Subcutaneous abdominal adipose tissue (tissue), 5 donors: ENCODE measurements at regions not wholly inside any gene's neighbourhood (a gene's known extent, or its start where the extent isn't known, plus 50 kb on each side); places are given as distances from the start of the nearest gene placed in this dataset.

Experiments
- H3K27ac ChIP-seq: one replicate; pipeline ENCODE4 v1.7.0; 2013; ENCODE audit warnings: low read depth, mild to moderate bottlenecking, inconsistent platforms, low read length, moderate library complexity
- H3K27me3 ChIP-seq, 5 donors: one replicate each; pipeline ENCODE4 v1.7.0; 2013; ENCODE audit warnings: low read length in 5 of 5, inconsistent platforms in 1 of 5; ENCODE audit not compliant: control insufficient read depth in 5 of 5, insufficient read depth in 4 of 5
- H3K36me3 ChIP-seq, 5 donors: one replicate each; pipeline ENCODE4 v1.7.0; 2013; ENCODE audit warnings: low read length in 5 of 5; ENCODE audit not compliant: control insufficient read depth in 5 of 5, insufficient read depth in 5 of 5
- H3K4me1 ChIP-seq, 5 donors: one replicate each; pipeline ENCODE4 v1.7.0; 2013; ENCODE audit warnings: low read length in 5 of 5, mild to moderate bottlenecking in 3 of 5, moderate library complexity in 1 of 5; ENCODE audit not compliant: control insufficient read depth in 5 of 5, insufficient read depth in 5 of 5
- H3K4me3 ChIP-seq, 5 donors: one replicate each; pipeline ENCODE4 v1.7.0; 2013; ENCODE audit warnings: low read length in 5 of 5, low read depth in 1 of 5
- H3K9ac ChIP-seq, 5 donors: one replicate each; pipeline ENCODE4 v1.7.0; 2013; ENCODE audit warnings: low read length in 5 of 5, mild to moderate bottlenecking in 4 of 5, moderate library complexity in 3 of 5
- H3K9me3 ChIP-seq, 5 donors: one replicate each; pipeline ENCODE4 v1.7.0; 2013; ENCODE audit warnings: low read length in 5 of 5; ENCODE audit not compliant: control insufficient read depth in 5 of 5
- donor health status: healthy.
- donor health status: healthy.
- donor health status: healthy.
- donor health status: healthy.
- donor health status: healthy.

DNA sequence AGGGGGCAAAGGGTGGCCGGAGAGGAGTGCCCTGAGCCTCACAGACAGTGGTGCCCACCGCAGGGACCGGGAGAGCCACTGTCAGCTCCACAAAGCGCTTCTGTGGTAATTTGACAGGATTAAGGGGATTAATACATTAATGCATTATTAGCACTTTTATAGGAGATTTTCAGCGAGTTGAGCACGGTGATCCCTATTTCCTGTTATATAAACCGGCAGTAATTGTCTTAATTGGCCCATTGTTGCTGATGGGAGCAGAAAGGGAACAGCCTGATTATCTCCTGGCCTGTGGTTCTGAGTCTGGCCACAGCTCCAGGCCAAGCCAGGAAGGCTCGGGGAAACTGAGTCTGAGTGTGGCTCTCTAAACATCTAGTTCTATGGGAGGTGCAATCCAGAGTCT is 423.6 kb downstream of the CDK5RAP2 start:
- Histone ChIP-seq H3K4me3 (no peak overlapping the region), H3K27ac (no peak overlapping the region), H3K36me3 (no peaks in the 10 kb centered on the region), H3K9me3 (peaks cover 0 to 13% (median 8%) of the 10 kb centered on the region in 5 donors), H3K9ac (no peak overlapping the region), H3K27me3 (no peaks in the 10 kb centered on the region), H3K4me1 (peaks cover 0 to 12% (median 4%) of the 10 kb centered on the region in 5 donors)

DNA sequence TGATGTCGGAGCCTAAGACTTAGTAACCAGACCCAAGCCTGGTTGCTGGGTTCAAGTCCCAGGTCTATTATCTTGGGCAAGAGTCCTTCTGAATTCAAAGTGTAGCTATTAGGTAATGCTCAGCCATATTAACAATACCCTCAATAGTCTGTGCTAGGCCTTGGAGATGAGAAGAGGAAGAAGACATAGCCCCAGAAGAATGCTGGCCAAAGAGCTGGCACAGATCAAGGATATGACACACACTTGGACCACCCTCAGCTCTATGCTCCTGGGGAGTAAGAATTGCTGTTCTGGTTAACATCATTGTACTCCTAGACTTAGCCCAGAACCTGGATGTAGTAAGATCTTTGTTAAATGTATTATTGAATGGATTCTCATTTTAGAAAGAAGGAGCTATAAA is 426.7 kb downstream of the CDK5RAP2 start:
- Histone ChIP-seq H3K27ac (no peak overlapping the region), H3K27me3 (peaks cover 0 to 2% (median 0%) of the 10 kb centered on the region in 5 donors), H3K4me3 (no peak overlapping the region), H3K9ac (no peak overlapping the region), H3K9me3 (peaks cover 0 to 7% (median 0%) of the 10 kb centered on the region in 5 donors), H3K4me1 (peaks cover 0 to 12% (median 4%) of the 10 kb centered on the region in 5 donors), H3K36me3 (no peaks in the 10 kb centered on the region)

DNA sequence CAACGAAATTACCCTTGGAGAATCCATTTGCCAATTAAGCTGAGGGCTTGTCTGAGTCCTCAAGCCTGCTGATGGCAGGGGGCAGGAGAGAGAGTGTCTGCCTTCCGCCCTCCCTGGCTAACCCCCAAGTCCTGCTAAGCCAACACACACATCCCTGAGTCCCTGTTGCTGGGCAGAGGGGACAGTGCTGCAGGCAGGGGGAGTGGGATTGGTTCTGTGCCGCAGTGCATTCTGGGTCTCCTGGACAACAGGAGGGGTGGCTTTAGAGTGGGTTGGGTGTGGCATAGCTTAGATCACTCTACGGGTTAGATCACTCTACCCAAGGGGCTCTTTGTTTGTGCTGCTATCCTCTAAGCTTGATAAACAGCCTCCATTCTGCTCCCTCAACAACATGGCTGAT is 427.7 kb downstream of the CDK5RAP2 start:
- Histone ChIP-seq H3K27me3 (peaks cover 0 to 2% (median 0%) of the 10 kb centered on the region in 5 donors), H3K9ac (no peak overlapping the region), H3K4me3 (no peak overlapping the region), H3K4me1 (peaks cover 0 to 12% (median 4%) of the 10 kb centered on the region in 5 donors), H3K27ac (no peak overlapping the region), H3K9me3 (peaks cover 0 to 7% (median 0%) of the 10 kb centered on the region in 5 donors), H3K36me3 (no peaks in the 10 kb centered on the region)

DNA sequence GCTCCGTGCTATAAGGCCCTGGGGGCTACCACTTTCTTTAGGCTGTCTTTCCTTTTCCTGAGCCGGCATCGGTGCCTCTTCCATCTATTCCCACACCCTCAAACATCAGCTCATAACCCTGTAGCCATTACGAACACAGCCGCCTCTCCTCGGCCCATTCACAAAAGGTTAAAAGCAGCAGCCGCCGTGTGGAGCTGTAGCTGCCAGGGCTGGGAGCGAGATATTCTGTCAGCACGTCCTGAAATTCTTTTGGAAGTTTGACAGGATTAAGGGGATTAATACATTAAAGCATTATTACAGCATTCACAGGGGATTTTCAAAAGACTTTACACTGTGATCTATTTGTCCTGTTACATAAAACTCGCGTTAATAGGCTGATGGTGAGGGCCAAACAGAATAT is 428.2 kb downstream of the CDK5RAP2 start:
- peaks cover 0 to 2% (median 0%) of the 10 kb centered on the region in 5 donors for H3K27me3 ChIP-seq
- peaks cover 0 to 12% (median 4%) of the 10 kb centered on the region in 5 donors for H3K4me1 ChIP-seq
- H3K36me3 ChIP-seq = no peaks in the 10 kb centered on the region
- H3K27ac ChIP-seq = no peak overlapping the region
- H3K4me3 ChIP-seq = no peak overlapping the region
- H3K9ac ChIP-seq = no peak overlapping the region
- H3K9me3 ChIP-seq = peaks cover 0 to 7% (median 0%) of the 10 kb centered on the region in 5 donors

DNA sequence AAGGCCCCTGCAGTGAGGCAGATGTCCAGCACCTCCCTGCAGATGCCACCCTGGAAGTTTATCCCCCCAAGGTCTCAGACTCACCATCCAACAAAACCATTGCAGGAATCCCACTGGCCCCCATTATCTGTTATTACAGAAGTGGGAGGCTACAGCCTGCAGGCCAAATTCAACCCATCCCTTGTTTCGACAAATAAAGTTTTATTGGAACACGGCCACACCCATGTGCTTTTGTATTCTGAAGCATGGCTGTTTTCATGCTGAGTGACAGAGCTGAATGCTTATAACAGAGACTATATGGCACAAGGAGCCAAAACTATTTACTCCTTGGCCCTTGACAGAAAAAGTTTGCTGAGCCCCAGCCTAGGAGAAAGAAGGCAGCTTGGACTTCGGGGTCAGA is 428.8 kb downstream of the CDK5RAP2 start:
- Histone ChIP-seq H3K27ac (no peak overlapping the region), H3K36me3 (no peaks in the 10 kb centered on the region), H3K27me3 (peaks cover 0 to 2% (median 0%) of the 10 kb centered on the region in 5 donors), H3K9ac (no peak overlapping the region), H3K4me3 (no peak overlapping the region), H3K4me1 (peaks cover 0 to 12% (median 4%) of the 10 kb centered on the region in 5 donors), H3K9me3 (peaks cover 0 to 7% (median 0%) of the 10 kb centered on the region in 5 donors)

DNA sequence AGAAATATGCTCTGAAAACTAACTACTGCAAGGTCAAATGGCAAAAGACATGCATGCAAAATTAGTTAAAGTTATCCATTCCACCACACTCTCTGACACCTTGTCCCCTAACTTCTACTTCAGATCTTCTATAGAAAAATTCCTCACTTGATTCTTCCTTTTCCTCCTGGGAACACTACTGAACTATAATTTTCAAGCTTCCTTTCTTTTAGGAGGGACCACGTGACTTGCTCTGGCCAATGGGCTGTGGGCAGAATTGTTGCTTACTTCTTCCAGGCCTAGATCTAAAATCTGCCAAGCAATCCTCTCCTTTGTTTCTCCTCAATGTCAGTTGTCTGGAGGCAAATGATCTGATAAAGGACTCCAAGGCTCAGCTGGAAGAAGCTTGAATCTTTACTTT is 441.0 kb downstream of the CDK5RAP2 start:
- Histone ChIP-seq H3K27ac (no peak overlapping the region), H3K4me1 (no peaks in the 10 kb centered on the region), H3K27me3 (no peaks in the 10 kb centered on the region), H3K9me3 (peaks cover 0 to 3% (median 0%) of the 10 kb centered on the region in 5 donors), H3K36me3 (no peaks in the 10 kb centered on the region), H3K9ac (no peak overlapping the region), H3K4me3 (no peak overlapping the region)

DNA sequence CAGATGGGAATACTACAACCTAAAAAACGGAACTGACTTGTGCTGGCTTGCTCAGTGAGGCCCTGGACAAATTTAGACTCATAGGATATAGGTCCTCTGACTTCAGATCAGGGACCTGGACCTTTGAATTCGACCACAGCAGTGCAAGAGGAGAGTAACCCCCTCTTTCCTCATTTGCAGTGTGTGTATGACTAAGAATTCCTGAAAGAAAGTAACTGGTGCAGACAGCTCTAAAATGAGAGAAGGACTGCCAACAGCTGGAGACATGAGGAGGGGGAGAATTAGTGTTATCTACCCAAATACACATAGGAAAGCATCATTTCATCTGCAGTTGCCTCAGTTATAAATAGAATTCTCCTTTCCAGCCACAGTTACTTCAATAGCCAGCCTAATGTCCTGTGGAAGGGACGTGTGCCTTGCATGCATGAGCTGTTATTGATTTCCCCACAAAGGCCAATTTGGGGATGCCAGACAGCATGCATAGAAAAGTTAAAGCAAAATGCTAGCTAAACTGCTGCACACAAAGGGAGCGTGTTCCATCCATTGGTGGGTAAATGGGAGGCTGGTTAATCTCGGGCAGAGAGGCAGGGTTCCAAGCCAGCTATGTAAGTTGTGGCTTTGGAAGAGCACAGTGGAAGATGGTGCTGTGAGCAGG is 442.7 kb downstream of the CDK5RAP2 start:
- no peak overlapping the region for H3K27ac ChIP-seq
- peaks cover 0 to 3% (median 0%) of the 10 kb centered on the region in 5 donors for H3K9me3 ChIP-seq
- H3K36me3 ChIP-seq = no peaks in the 10 kb centered on the region
- H3K27me3 ChIP-seq = no peaks in the 10 kb centered on the region
- H3K9ac ChIP-seq = no peak overlapping the region
- no peak overlapping the region for H3K4me3 ChIP-seq
- H3K4me1 ChIP-seq = no peaks in the 10 kb centered on the region

DNA sequence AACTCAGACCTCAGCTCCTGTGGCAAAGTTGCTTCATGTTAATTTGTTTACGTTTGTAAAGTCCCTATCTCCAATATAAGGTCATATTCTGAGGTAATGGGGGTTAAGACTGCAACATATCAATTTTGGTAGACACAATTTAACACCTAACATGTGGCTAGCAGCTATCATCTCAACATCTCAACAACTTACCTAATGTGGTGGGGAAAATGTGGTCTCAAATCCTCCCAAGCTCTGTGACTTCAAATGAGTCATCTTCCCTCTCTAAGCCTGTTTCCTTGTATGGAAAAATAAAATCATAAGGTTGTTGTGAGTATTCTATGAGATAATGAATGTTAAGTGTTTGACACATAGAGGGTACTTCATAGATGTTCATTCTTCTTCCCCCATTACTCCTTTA is 443.3 kb downstream of the CDK5RAP2 start:
- H3K27ac ChIP-seq = no peak overlapping the region

DNA sequence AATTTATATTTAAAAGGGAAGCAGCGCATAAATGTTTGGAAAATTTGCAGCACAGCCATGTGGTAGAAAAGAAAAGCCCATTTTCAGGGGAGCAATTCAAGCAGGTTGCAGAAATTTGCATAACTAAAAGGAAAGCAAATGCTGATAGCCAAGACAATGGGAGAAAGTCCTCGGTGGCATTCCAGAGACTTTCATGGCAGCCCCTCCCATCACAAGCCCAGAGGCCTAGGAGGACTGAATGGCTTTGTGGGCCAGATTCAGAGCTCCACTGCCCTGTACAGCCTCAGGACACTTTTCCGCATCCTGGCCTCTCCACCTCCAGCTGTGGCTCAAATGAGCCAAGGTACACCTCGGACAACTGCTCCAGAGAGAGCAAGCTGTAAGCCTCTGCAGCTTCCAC is 462.9 kb downstream of the CDK5RAP2 start:
- no peaks in the 10 kb centered on the region for H3K27me3 ChIP-seq
- H3K27ac ChIP-seq = no peak overlapping the region
- H3K9me3 ChIP-seq = no peaks in the 10 kb centered on the region
- H3K36me3 ChIP-seq = no peaks in the 10 kb centered on the region
- H3K4me3 ChIP-seq = no peak overlapping the region
- H3K4me1 ChIP-seq = no peaks in the 10 kb centered on the region
- no peak overlapping the region for H3K9ac ChIP-seq

More for the DNA sequence above, 443.3 kb downstream of the CDK5RAP2 start:
- Histone ChIP-seq H3K36me3 (no peaks in the 10 kb centered on the region), H3K4me1 (no peaks in the 10 kb centered on the region), H3K4me3 (no peak overlapping the region), H3K9me3 (peaks cover 0 to 3% (median 0%) of the 10 kb centered on the region in 5 donors), H3K9ac (no peak overlapping the region), H3K27me3 (no peaks in the 10 kb centered on the region)

DNA sequence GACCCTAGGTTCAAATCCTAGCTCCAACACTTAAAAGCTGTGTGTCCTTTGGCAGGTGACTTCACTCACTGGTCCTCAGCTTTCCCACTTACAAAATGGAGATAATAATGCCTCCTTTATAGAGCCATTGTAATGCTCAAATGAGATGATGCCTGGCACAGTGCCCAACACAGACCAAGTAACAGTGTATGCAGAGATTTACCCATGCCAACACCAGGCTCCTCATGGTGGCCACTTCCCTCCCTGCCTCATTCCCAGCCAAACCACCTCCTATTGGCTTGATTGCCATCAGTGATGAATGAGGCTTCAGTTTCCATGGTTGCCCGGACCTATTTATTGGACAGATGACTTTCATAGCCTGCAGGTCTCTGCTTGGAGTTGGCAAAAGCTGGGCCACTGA is 469.4 kb downstream of the CDK5RAP2 start:
- Histone ChIP-seq H3K9ac (no peak overlapping the region), H3K4me1 (no peaks in the 10 kb centered on the region), H3K27ac (no peak overlapping the region), H3K36me3 (no peaks in the 10 kb centered on the region), H3K4me3 (no peak overlapping the region), H3K9me3 (no peaks in the 10 kb centered on the region), H3K27me3 (no peaks in the 10 kb centered on the region)
